Thoracic aorta (tissue), 2 donors: ENCODE measurements at regions not wholly inside any gene's neighbourhood (a gene's known extent, or its start where the extent isn't known, plus 50 kb on each side); places are given as distances from the start of the nearest gene placed in this dataset.

Experiments used
- ATAC-seq: fragments of 150-250 bp; one replicate; pipeline ENCODE4 v1.8.0; 2017; ENCODE audit warnings: low read depth; ENCODE audit not compliant: insufficient number of reproducible peaks, low FRiP score
- DNase-seq: peaks from one replicate; pipeline ENCODE4 v3.0.0-alpha.2; 2020; ENCODE audit warnings: low spot score
- H3K27ac ChIP-seq, 2 donors: fragments of 200-600 bp; sonication (generic); 1 replicate in 1 of 2; 2 replicates in 1 of 2; pipeline ENCODE4 v1.5.1; 2016; ENCODE audit warnings: mild to moderate bottlenecking in 2 of 2, moderate library complexity in 2 of 2
- H3K27me3 ChIP-seq: fragments of 200-600 bp; sonication (generic); replicated peaks from 2 replicates; pipeline ENCODE4 v1.6.0; 2016; ENCODE audit warnings: mild to moderate bottlenecking; ENCODE audit not compliant: insufficient read depth
- H3K36me3 ChIP-seq: fragments of 200-600 bp; sonication (generic); one replicate; pipeline ENCODE4 v1.5.1; 2016
- H3K4me1 ChIP-seq, 2 donors: fragments of 200-600 bp; sonication (generic); 1 replicate in 1 of 2; 2 replicates in 1 of 2; pipeline versions ENCODE4 v1.5.1 to v1.6.0; 2016; ENCODE audit warnings: low read depth in 2 of 2, mild to moderate bottlenecking in 1 of 2; ENCODE audit not compliant: control insufficient read depth in 1 of 2
- H3K4me3 ChIP-seq: fragments of 200-600 bp; sonication (generic); 2 replicates; pipeline ENCODE4 v1.5.1; 2016; ENCODE audit warnings: mild to moderate bottlenecking
- H3K9me3 ChIP-seq: fragments of 200-600 bp; sonication (generic); 2 replicates; pipeline ENCODE4 v1.5.1; 2016
- CTCF ChIP-seq: fragments of 200-600 bp; sonication (generic); IDR thresholded peaks from one replicate; pipeline ENCODE4 v1.5.1; 2019; ENCODE audit warnings: antibody characterized with exemption

GRCh38 chr7:20513897-20514296, 101.6 kb upstream of the ABCB5 start:
- Histone ChIP-seq H3K4me3 (no peak overlapping the region), H3K27ac (no peak overlapping the region), H3K9me3 (no peaks in the 10 kb centered on the region), H3K27me3 (no peaks in the 10 kb centered on the region), H3K36me3 (no peaks in the 10 kb centered on the region), H3K4me1 (no peaks in the 10 kb centered on the region)
- TF ChIP-seq CTCF, result no peak
- DNase-seq (no peak), ATAC-seq (no peak)

DNA sequence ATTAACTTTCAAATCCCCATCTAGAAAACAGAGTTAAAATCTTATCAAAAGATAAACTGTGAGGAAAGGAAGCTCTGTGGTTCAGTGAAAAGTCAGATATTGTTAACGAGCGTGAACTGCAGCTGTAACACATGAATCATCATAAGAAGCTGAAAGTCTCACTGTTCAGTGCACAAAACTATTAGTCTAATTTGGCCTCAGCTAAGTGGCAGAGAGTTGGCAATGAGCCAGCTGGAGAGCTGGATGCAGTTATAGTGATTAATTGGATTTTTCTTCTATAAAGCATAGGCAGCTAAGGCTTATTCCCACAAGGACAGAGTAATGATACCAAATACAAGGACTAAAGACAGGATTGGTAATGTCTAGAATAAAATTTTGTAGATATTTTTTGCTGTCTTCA, 101.1 kb upstream of the ABCB5 start:
- Histone ChIP-seq H3K4me1 (no peaks in the 10 kb centered on the region), H3K27me3 (no peaks in the 10 kb centered on the region), H3K27ac (no peak overlapping the region), H3K36me3 (no peaks in the 10 kb centered on the region), H3K9me3 (no peaks in the 10 kb centered on the region), H3K4me3 (no peak overlapping the region)
- ATAC-seq (no peak), DNase-seq (no peak)
- no peak for TF ChIP-seq CTCF

- H3K4me1 ChIP-seq, result no peaks in the 10 kb centered on the region
- no peak for TF ChIP-seq CTCF
- H3K4me3 ChIP-seq, result no peak overlapping the region
- no peak overlapping the region for H3K27ac ChIP-seq
- no peak for ATAC-seq
- no peaks in the 10 kb centered on the region for H3K9me3 ChIP-seq
- DNase-seq, result no peak
- H3K27me3 ChIP-seq, result no peaks in the 10 kb centered on the region
- no peaks in the 10 kb centered on the region for H3K36me3 ChIP-seq
Observed at GRCh38 chr7:20519645-20520044, 95.8 kb upstream of the ABCB5 start.

- H3K27me3 ChIP-seq, result no peaks in the 10 kb centered on the region
- TF ChIP-seq CTCF, result no peak
- no peak overlapping the region for H3K4me3 ChIP-seq
- no peaks in the 10 kb centered on the region for H3K4me1 ChIP-seq
- H3K9me3 ChIP-seq, result no peaks in the 10 kb centered on the region
- ATAC-seq (no peak), DNase-seq (no peak)
- H3K36me3 ChIP-seq, result no peaks in the 10 kb centered on the region
- no peak overlapping the region for H3K27ac ChIP-seq
Observed at GRCh38 chr7:20520530-20520929, 94.9 kb upstream of the ABCB5 start.

DNA sequence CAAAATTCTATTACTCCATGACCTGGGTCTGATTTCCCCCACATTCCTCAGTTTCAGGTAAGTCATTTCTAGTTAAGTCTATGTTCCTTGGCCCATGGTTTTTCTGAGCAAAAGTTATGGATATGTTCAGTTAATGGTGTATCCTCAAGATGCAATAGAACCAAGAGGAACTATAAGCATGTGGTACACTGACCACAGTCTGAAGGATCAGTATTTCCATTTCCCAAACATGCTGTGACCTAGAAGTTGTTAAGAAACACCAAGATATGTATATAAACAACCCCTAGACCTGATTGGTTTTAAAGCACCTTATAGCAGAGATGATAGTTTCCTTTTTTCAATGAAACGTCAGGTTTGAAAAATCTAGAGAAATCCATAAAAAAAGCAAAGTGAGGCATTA, 94.2 kb upstream of the ABCB5 start:
- Histone ChIP-seq H3K9me3 (no peaks in the 10 kb centered on the region), H3K4me1 (no peaks in the 10 kb centered on the region), H3K4me3 (no peak overlapping the region), H3K27me3 (no peaks in the 10 kb centered on the region), H3K36me3 (no peaks in the 10 kb centered on the region), H3K27ac (no peak overlapping the region)
- no peak for TF ChIP-seq CTCF
- DNase-seq (no peak), ATAC-seq (no peak)
